HG02885 (cell line): ENCODE measurements at regions not wholly inside any gene's neighbourhood (a gene's known extent, or its start where the extent isn't known, plus 50 kb on each side); places are given as distances from the start of the nearest gene placed in this dataset.
A peak's percentile ranks its signal among the peaks of the same experiment; 100 is the strongest.

Source experiments
- ATAC-seq: cut with Tn5 transposase; IDR thresholded peaks from one replicate; pipeline ENCODE4 v1.9.1; 2021; ENCODE audit warnings: mild to moderate bottlenecking; ENCODE audit not compliant: unreplicated experiment, poor library complexity

DNA sequence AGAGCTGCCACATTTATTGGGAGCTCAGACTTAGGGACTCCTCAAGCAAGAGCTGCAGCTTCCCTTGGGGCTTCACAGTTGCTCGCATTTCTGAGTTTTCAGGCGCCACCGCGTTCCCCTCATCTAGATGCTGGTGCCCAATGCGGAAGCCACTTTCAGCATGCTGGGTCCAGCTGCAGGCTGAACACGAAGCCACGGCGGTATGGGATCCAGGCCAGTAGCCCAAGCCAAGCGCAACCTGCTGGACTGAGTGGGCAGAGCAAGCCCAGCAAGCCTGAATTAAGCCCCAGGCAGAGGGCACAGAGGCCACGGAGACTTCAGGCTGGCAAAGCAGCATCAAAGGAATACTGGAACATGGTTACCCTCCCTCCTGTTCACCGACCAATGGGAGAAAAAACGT lies 391.5 kb downstream of the HTR1A start:
- ATAC-seq = no peak

- no peak for ATAC-seq
Observed at GRCh38 chr5:63564789-63565188, 397.5 kb downstream of the HTR1A start.

GRCh38 chr5:63563008-63563917 lies 399.0 kb downstream of the HTR1A start:
- ATAC-seq = no peak

DNA sequence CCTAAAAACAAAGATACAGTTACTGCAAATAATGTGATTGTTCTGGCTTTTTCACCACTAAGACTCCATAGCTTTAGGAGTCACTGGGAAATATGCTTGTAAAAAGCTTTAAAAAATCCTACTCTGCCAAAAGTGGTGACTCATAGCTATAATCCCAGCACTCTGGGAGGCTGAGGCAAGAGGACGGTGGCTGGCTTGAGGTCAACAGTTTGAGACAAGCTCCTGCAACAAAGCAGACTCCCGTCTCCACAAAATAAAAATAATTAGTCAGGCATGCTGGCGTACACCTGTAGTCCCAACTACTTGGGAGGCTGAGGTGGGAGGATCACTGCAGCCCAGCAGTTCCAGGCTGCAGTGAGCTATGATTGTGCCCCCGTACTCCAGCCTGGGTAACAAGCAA lies 406.4 kb downstream of the HTR1A start:
- ATAC-seq = no peak

DNA sequence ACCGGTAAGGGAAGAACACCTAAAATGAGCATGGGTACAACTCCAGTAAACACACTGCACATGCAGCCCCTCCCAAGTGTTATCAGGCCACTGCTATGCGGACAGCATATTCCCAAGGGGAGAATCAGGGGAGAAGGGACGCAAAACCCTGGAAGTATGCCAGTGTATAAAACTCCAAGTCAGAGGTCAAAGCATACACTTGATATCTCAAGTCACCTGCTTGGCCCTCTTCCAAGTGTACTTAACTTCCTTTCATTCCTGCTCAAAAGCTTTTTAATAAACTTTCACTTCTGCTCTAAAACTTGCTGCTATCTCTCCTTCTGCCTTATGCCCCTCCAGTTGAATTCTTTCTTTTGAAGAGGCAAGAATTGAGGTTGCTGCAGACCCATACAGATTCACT lies 408.1 kb downstream of the HTR1A start:
- ATAC-seq = no peak

DNA sequence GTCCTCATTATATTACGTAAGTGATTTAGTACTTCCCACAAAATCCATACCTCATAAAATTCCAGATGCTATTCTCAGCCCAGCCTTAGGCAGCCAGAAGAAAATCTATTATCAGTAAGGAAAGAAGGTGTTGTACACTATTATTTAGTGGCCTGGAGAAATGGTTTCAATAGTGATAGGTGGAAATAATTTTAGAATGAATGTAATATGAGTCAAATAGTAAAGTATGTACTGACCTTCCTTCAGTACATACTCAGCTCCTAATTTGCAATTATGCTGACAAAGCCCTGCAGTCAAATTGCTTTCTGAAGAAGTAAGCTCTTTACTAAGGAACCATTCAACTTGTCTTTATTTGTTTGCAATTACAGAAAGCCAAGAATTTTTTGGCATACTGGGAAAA lies 409.2 kb downstream of the HTR1A start:
- ATAC-seq = no peak

GRCh38 chr5:63535840-63536602 lies 426.2 kb downstream of the HTR1A start:
- no peak for ATAC-seq

GRCh38 chr5:63524281-63524680 lies 438.0 kb downstream of the HTR1A start:
- no peak for ATAC-seq

- no peak for ATAC-seq
Observed at GRCh38 chr5:63516006-63516405, 446.2 kb downstream of the HTR1A start.

DNA sequence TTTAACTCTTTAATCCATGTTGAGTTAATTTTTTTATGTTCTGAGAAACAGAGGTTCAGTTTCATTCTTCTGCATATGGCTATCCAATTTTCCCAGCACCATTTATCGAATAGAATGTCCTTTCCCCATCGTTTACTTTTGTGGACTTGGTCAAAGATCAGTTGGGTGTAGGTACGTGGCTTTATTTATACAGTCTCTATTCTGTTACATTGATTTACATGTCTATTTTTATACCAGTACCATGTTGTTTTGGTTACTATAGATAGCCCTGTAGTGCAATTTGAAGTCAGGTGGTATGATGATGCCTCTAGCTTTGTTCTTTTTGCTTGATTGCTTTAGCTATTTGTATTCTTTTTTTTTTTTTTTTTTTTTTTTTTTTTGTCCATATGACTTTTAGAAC lies 462.0 kb downstream of the HTR1A start:
- no peak for ATAC-seq

DNA sequence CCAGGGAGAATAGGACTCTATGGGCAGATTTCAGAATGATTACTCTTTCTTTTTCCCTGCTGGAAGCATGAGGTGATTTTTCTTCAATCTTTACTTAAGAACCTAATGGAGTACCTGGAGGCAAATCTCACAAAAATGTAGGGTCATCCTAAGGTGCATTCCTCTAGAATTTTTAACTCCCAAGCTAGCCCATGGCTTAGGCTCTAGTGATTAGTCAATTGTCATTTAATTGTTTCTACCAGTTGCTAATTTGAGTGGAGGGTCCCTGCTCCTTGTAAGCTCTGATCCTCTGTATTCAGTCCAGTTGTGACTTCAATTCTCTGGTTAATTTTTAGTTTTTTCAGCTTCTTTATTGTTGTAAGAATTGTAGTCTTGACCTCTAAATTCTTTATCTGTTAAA lies 467.0 kb downstream of the HTR1A start:
- ATAC-seq = no peak

DNA sequence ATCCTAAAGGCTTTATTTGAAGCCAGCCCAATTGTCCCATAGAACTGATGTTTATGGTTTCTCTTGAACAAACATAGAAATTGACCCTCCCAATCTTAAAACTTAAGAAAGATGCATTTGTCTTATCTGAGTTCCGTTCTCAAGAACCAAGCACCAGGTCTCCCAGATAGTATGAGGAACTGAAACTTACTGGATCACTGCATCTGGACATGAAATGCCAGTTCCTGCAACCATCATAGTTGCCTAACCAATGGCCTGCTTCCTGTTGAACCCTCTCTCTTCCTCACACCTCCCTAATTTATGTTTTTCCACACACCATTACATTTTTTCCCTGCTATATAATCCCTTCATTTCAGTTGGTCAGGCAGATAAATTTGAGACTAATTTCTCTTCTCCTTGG lies 478.9 kb downstream of the HTR1A start:
- ATAC-seq = no peak

- no peak for ATAC-seq
Observed at GRCh38 chr5:63473335-63473967, 488.8 kb downstream of the HTR1A start.

DNA sequence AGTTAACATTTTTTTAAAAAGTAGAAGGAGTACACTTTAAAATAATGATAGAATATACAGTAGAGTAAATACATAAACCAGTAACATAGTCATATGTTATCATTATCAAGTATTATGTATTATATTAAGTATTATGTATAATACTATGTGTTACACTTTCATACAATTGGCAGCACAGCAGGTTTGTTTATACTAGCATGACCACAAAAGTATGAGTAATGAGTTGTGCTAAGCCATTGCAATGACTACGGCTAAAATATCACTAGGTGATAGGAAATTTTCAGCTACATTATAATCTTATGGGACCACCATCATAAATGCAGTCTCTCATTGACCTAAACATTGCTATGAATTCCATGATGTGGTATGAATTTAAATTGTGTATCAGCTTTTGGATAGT lies 506.0 kb downstream of the HTR1A start:
- ATAC-seq = no peak

DNA sequence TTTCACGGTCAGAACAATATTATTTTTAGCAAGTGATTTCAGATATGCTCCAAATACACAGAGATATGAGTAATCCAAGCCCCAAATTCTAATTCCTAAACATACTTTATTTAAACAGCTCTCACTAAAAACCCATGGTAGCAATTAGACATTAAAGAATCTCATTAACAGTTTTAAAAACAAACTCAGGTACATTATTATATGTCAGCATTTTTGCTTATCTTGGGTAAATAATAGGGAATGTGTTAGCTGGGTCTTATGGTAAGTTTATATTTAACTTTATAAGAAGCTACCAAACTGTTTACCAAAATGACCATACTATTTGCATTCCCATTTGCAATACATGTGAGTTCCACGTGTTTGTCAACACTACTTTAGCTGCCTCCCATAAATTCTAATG lies 511.1 kb downstream of the HTR1A start:
- ATAC-seq = no peak

DNA sequence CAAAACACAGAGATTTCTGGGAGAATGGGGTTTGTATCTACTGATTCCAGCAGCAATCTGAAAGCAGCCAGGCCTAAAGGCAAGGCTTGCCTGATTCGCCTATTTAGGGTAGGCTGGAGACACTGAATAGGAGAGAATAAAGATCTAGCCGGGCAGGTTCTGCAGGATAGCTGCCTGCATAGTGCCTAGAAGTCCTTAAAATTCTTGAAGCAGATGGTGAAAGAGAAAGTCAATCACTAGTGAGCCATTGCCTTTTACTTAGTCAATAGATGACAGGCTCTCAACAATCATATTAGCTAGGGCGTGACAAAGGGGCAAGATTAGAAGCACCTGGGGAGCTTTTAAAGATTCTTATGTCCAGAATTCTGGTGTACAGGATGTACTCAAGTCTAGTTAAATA lies 522.7 kb downstream of the HTR1A start:
- ATAC-seq = no peak

- no peak for ATAC-seq
Observed at GRCh38 chr5:63409737-63410136, 552.5 kb downstream of the HTR1A start.

DNA sequence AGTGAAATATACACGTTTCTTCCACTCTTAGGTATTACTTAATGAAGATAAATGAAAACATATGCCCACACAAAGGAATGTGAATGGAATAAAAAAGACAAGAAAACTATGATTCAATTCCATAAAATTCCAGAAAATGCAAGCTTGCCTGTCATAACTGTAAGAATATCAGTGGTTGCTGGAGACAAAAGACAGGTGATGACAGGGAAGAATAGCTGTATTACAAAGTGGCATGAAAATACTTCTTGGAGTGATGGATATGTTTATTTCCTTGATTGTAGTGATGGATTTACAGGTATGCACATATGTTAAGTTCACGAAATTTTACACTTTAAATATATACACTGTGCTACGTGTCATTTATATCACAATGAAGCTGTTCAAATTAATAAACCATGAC lies 553.3 kb downstream of the HTR1A start:
- ATAC-seq = no peak

DNA sequence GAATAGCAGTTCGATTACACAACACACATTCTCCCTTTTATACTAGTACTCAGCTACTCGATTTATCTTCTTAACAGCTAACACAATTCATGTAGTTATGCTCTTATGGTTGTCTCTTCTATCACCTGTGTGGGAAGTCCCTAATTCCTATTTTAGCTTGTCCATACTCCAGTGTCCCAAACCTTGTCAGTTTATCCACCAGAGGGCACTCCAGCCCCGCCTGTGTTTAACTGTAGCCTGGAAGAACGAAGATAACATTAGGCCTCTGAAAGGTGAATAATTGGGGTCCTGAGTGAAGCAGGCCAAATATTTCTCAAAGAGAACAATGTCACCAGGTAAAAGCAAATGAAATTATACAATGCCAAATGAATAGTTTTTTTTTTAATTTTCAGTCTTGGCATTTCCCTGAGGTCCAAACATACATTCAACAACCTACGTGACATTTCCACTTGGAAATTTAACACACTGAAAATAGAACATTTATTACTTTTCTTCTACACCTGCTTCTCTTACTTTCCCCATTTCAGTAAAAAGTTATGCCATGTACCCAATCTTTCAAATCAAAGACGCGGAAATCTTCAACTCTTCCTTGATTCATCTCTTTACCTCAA lies 560.7 kb downstream of the HTR1A start:
- peak; percentile 93 for ATAC-seq

- no peak for ATAC-seq
Observed at GRCh38 chr5:63400079-63400478, 562.2 kb downstream of the HTR1A start.

DNA sequence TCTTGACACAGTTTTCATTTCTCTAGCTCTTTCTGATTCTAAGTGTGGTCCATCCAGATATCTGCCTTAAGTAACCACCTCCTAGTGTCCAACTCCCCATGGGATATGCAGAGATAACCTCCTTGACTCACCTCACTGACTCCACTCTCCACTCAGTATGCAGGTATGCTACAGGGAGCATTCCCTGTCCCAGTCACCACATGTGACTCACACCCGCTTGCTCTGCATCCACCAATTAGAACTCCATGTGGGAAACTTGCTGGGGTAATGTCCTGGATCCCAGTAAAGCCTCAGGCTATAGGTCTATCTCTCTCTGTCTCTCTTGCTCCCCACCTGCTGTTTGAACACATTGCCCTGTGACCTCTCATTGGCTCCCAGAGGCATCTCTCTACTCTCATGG lies 563.9 kb downstream of the HTR1A start:
- no peak for ATAC-seq
